Stomach (tissue), 8 donors: ENCODE measurements at regions not wholly inside any gene's neighbourhood (a gene's known extent, or its start where the extent isn't known, plus 50 kb on each side); places are given as distances from the start of the nearest gene placed in this dataset.

Experiments used
- DNase-seq, 2 donors: peaks; one replicate each; pipeline versions ENCODE4 v3.0.0 to v3.0.0-alpha.2; 2013 to 2019
- H3K27ac ChIP-seq, 5 donors: fragments of 200-600 bp in 4 of 5; sonication (generic) in 4 of 5; one replicate each; pipeline ENCODE4 v1.5.1; 2013 to 2019; ENCODE audit warnings: mild to moderate bottlenecking in 1 of 5, moderate library complexity in 1 of 5
- H3K27me3 ChIP-seq, 3 donors: fragments of 200-600 bp; sonication (generic); one replicate each; pipeline ENCODE4 v1.5.1; 2017 to 2019; ENCODE audit warnings: mixed run types in 1 of 3
- H3K36me3 ChIP-seq, 4 donors: fragments of 200-600 bp; sonication (generic); 1 replicate in 3 of 4; 2 replicates in 1 of 4; pipeline ENCODE4 v1.5.1; 2016 to 2019
- H3K4me1 ChIP-seq, 4 donors: fragments of 200-600 bp; sonication (generic); one replicate each; pipeline ENCODE4 v1.5.1; 2016 to 2019
- H3K4me3 ChIP-seq, 4 donors: fragments of 200-600 bp; sonication (generic) in 3 of 4; one replicate each; pipeline ENCODE4 v1.5.1; 2016 to 2019; ENCODE audit warnings: mild to moderate bottlenecking in 1 of 4
- H3K9me3 ChIP-seq, 4 donors: fragments of 200-600 bp; sonication (generic); one replicate each; pipeline ENCODE4 v1.5.1; 2016 to 2019
- EP300 ChIP-seq: sonication (generic); formaldehyde crosslinking; IDR thresholded peaks from one replicate; pipeline ENCODE4 v1.6.1; 2017; ENCODE audit warnings: antibody characterized with exemption
- POLR2A ChIP-seq, 4 donors: fragments of 450-650 bp; IDR thresholded peaks; one replicate each; pipeline ENCODE4 v1.6.1; 2016; ENCODE audit warnings: antibody characterized with exemption in 4 of 4, control low read depth in 2 of 4, mild to moderate bottlenecking in 1 of 4, moderate library complexity in 1 of 4
- POLR2AphosphoS5 ChIP-seq, 3 donors: sonication (generic); formaldehyde crosslinking; IDR thresholded peaks; one replicate each; pipeline ENCODE4 v1.6.1; 2016; ENCODE audit warnings: antibody characterized with exemption in 3 of 3
- WGBS, 5 donors: extraction: QIAGEN DNeasy Blood & Tissue Kit in 3 of 5; methylation state at CpG; one replicate each; pipeline versions ENCODE4 v1.1.5 to v1.1.7; 2013 to 2018; 5-methylcytosine and 5-hydroxymethylcytosine counted together
- intact Hi-C: fragments of 100-400 bp; cut with DNase I; formaldehyde crosslinking; loops from one replicate; pipeline ENCODE4 v1.15.1; 2023; ENCODE audit warnings: low total_unique reads
- TF ChIP-seq, protein P1 (sequence below), 7 experiments: fragments of 450-650 bp in 4 of 7; fragments of 200-600 bp in 3 of 7; sonication (generic) in 3 of 7; IDR thresholded peaks; one replicate each; pipeline ENCODE4 v1.5.1; 2016 to 2019; ENCODE audit warnings: antibody characterized with exemption in 7 of 7, control low read depth in 2 of 7, mild to moderate bottlenecking in 1 of 7
- donor health status: healthy with polysubstance abuse.
- donor health status: Bipolar disorder and iron deficiency.
- donor health status: healthy.

DNA sequence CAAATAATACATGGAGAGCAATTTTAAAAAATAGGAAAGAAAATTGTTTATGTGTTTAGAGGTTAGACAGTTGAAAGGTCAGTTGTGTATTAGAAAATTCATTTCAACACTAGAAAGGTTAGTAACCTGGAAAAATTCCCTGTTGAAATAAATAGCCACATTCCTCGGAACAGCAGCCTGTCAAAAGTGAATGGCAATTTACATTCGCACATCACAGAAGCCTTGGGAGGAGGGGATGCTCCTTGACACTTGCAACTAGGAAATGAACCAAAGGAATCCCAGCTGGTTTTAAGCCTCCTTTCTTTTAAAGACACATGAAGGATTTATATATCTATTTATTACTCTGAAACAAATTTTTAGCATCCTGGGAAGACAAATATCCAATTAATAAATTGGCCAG, 653.5 kb upstream of the LRRTM4 start:
- 6 to 25% (median 22%) methylated on average over 2 of the region's 2 CpGs for WGBS, 5 donors
- TF ChIP-seq, protein P1, sequence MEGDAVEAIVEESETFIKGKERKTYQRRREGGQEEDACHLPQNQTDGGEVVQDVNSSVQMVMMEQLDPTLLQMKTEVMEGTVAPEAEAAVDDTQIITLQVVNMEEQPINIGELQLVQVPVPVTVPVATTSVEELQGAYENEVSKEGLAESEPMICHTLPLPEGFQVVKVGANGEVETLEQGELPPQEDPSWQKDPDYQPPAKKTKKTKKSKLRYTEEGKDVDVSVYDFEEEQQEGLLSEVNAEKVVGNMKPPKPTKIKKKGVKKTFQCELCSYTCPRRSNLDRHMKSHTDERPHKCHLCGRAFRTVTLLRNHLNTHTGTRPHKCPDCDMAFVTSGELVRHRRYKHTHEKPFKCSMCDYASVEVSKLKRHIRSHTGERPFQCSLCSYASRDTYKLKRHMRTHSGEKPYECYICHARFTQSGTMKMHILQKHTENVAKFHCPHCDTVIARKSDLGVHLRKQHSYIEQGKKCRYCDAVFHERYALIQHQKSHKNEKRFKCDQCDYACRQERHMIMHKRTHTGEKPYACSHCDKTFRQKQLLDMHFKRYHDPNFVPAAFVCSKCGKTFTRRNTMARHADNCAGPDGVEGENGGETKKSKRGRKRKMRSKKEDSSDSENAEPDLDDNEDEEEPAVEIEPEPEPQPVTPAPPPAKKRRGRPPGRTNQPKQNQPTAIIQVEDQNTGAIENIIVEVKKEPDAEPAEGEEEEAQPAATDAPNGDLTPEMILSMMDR (IDR thresholded peaks at IDR 0.05), result no peak
- TF ChIP-seq EP300 (no peak), POLR2A (IDR thresholded peaks at IDR 0.05) (no peak), POLR2AphosphoS5 (IDR thresholded peaks at IDR 0.05) (no peak)

DNA sequence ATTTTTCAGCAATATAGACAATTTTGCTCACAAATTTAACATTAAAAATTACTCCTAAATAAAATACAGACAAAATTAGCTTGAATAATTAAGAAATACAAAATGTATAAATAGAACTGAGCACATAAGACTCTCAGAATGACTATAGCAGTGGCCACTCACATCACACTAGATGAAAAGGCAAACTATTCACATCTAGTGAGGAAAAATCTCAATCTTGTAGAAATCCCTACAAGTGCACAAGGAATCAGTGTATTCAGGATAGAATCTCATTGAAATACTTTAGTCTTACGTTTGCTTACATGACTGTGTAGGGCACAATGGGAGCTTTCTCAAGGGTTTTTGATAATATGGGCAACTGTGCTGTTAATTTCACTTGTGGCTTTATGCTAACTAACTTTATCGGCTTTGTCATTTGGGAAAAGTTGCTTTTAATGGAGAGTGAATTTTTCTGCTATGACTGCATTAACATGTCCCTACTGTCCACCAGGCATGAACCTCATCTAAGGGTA, 678.9 kb upstream of the LRRTM4 start:
- DNase-seq, result no peak
- no peak overlapping the region for H3K4me3 ChIP-seq
- no peaks in the 10 kb centered on the region for H3K9me3 ChIP-seq
- H3K27ac ChIP-seq, result no peak overlapping the region
- no peaks in the 10 kb centered on the region for H3K27me3 ChIP-seq
- intact Hi-C loops, result no loop called here
- TF ChIP-seq POLR2A (IDR thresholded peaks at IDR 0.05) (no peak), EP300 (no peak), POLR2AphosphoS5 (IDR thresholded peaks at IDR 0.05) (no peak)
- TF ChIP-seq, protein P1 (IDR thresholded peaks at IDR 0.05), result no peak
- H3K4me1 ChIP-seq, result no peaks in the 10 kb centered on the region
- 79 to 88% (median 84%) methylated on average over 2 of the region's 2 CpGs for WGBS, 5 donors
- H3K36me3 ChIP-seq, result no peaks in the 10 kb centered on the region

More for the DNA sequence above, 653.5 kb upstream of the LRRTM4 start:
- no peak overlapping the region for H3K4me3 ChIP-seq
- H3K36me3 ChIP-seq, result no peaks in the 10 kb centered on the region
- no peak overlapping the region for H3K27ac ChIP-seq
- intact Hi-C loops, result no loop called here
- H3K4me1 ChIP-seq, result no peaks in the 10 kb centered on the region
- H3K27me3 ChIP-seq, result no peaks in the 10 kb centered on the region
- DNase-seq, result no peak
- no peaks in the 10 kb centered on the region for H3K9me3 ChIP-seq

DNA sequence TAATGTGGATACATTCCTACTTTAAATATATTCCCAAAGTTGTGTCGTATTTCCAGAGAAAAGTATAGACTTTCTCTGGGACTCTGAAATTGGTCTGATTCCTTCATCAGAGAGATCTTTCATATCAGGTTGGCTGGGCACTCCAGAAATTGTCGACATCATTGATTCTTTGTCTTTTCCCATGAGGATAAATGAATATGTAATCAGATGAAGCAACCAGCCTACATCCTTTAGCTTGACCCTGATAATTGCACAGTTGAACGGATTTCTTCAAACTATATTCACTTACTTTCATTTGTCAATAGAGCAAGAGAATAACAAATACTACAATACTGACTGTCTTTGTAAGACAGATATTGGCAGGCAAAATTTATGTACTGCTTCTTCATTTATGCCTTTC, 680.2 kb upstream of the LRRTM4 start:
- no peak for DNase-seq
- H3K4me3 ChIP-seq, result no peak overlapping the region
- H3K4me1 ChIP-seq, result no peaks in the 10 kb centered on the region
- no peaks in the 10 kb centered on the region for H3K9me3 ChIP-seq
- 75 to 82% (median 79%) methylated on average over 3 of the region's 3 CpGs for WGBS, 5 donors
- H3K36me3 ChIP-seq, result no peaks in the 10 kb centered on the region
- no peak overlapping the region for H3K27ac ChIP-seq
- TF ChIP-seq POLR2AphosphoS5 (IDR thresholded peaks at IDR 0.05) (no peak), POLR2A (IDR thresholded peaks at IDR 0.05) (no peak)
- no peaks in the 10 kb centered on the region for H3K27me3 ChIP-seq
- intact Hi-C loops, result no loop called here

DNA sequence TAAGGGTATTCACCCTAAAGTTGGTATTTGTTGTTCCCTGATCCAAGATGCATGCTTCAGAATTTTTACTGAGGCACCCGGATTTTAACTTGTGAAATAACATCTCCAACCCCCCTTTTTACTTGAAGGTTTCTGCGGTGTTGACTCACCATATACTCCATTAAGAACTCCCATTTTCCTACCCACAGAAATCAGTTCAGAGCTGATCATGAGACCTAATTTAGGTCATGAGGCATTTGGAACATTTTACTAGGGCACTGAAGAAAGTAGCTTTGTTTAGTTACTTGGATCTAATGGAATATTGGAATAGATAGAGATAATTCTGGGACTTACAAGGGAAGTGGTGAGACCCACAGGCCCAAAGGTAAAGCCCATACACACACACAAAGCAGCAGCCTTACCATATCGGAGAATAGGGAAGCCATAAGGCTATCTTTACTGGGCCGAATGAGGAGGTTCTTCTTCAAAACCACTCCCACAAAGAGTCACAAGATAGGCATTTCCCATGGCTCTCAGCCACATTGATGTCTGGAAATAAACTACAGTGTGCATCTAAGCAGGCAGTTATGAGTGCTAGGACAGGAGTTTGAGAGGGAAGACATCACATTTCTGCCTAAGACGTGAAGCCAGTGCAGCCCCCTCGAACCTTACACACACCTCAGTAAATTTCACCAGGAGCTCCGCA, 681.0 kb upstream of the LRRTM4 start:
- Histone ChIP-seq H3K27ac (no peak overlapping the region), H3K4me1 (no peaks in the 10 kb centered on the region), H3K4me3 (no peak overlapping the region), H3K27me3 (no peaks in the 10 kb centered on the region), H3K9me3 (no peaks in the 10 kb centered on the region), H3K36me3 (no peaks in the 10 kb centered on the region)
- TF ChIP-seq, protein P1 (IDR thresholded peaks at IDR 0.05), result no peak
- TF ChIP-seq POLR2AphosphoS5 (IDR thresholded peaks at IDR 0.05) (no peak), EP300 (no peak), POLR2A (IDR thresholded peaks at IDR 0.05) (no peak)
- 80 to 89% (median 84%) methylated on average over 6 to 7 of the region's 7 CpGs for WGBS, 5 donors
- intact Hi-C loops, result no loop called here
- no peak for DNase-seq

DNA sequence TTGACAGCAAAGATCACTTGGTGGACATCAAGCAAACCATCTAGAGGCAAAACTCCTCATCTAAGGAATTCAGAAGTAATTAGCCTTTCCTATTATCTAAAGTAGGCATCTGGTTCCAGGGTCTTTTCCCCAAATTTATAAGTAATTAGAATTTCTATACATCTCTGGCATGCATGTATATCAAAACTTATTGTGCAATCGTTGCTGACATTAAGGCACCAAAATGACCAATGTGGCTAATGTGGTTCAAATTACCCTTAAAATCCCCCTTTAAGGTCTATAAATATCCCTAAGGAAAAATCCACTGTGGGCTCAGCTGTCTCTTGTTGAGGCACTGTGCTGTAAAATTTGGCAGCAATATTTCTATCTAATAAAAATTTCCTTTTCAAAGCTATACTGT, 695.9 kb upstream of the LRRTM4 start:
- Histone ChIP-seq H3K4me1 (no peaks in the 10 kb centered on the region), H3K36me3 (no peaks in the 10 kb centered on the region), H3K27me3 (no peaks in the 10 kb centered on the region), H3K27ac (no peak overlapping the region), H3K9me3 (no peaks in the 10 kb centered on the region), H3K4me3 (no peak overlapping the region)
- DNase-seq, result no peak
- no peak for TF ChIP-seq EP300
- TF ChIP-seq, protein P1 (IDR thresholded peaks at IDR 0.05), result no peak
- TF ChIP-seq POLR2AphosphoS5 (IDR thresholded peaks at IDR 0.05), result no peak
- no peak for TF ChIP-seq POLR2A (IDR thresholded peaks at IDR 0.05)
- intact Hi-C loops, result no loop called here
- WGBS, 5 donors, result 78 to 95% (median 86%) methylated on average over 1 of the region's 1 CpG
